Activated CD8-positive, alpha-beta memory T cell treated with anti-CD3 and anti-CD28 coated beads for 24 hours (primary cell): ENCODE measurements at regions not wholly inside any gene's neighbourhood (a gene's known extent, or its start where the extent isn't known, plus 50 kb on each side); places are given as distances from the start of the nearest gene placed in this dataset.

ENCODE experiments used
- DNase-seq: peaks from one replicate; pipeline ENCODE4 v3.0.0-alpha.2; 2020

DNA sequence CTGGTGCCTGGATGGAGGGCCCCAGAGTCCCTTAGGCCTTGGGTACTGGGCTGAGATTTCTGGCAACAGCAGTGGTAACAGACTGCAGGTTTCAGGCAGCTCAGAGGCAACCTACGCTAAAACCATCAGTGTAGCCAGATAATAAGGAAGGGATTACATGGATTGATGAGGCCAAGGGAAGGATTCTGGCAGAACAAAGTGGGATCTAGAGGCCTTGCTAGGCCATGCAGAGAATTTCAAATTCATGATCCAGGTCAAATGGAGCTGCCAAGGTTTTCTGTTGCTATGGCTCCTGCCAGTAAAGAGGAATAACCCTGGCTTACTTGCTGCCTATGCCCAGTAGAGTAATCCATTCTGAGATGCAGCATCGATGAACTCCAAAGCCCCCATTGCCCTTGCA is 445.7 kb downstream of the ADRA2A start:
- DNase-seq: no peak

DNA sequence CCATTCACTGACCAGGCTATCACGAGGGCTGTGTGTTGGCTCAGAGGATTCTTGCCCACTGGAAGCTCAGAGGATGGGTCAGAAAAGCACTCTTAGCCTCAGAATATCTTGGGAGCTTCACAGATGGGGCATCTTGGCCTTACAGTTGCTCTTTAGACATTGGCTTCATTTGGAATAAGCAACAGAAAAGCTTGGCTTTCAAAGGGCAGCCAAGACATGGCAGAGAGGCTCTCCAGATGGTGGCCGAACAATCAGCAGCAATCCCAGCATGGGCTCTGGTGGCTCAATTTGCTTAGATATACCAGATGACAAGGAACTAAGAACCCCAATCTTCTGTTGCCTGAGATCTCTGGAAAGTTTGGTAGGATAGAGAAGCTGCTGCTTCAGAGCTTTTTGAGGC is 446.2 kb downstream of the ADRA2A start:
- no peak for DNase-seq

DNA sequence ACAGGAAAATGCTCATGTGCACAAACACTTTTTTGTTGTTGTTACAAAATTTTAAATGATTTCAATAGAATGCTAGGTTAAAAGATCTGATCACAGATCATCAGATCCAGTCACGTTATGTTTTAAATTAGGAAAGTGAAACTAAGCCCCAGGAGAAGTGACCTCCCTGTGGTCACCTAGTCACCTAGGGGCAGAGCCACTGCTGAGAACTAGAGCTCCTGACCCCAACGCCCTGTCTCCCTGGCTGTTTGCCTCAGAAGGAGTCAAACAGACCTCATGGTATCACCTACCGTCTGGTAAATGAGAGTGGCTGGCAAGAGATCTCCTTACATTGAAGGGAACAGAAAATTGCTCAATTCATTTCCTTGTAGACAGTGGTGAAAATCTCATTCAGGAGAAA is 447.3 kb downstream of the ADRA2A start:
- DNase-seq: no peak

DNA sequence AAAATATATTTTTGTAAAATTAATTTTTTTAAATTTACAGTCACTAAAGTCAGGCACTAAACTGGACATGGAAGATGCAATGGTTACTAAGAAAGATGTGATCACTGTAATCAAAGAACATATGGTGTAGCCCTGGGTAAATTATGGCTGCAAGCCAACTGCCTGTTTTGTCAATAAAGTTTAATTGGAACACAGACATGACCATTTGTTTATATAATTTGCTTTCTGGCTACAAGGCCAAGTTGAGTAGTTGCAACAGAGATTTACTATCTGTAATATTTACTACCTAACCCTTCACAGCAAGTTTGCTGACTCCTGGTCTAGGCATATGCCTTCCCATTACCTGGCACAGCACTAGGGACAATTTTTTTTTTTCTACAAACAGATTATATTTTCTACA is 448.9 kb downstream of the ADRA2A start:
- DNase-seq: no peak

DNA sequence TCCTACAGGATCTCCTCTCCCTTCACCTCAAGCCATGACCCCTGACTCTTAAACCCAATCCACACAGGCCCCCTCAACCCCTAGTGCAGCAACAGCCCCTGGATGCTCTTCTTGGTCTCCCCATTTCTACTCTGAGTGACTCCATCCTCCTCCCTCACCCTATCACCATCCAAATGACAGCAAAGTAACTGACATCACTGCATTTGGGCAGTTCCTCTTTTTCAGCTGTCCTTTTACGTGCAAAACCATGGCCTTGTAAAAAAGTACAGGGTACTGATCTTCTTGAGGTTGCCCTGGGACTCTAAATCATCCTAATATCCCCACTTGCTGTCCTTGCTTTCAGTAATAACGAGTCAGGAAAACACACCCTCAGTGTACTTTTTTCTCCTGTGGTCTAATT is 454.9 kb downstream of the ADRA2A start:
- no peak for DNase-seq

DNA sequence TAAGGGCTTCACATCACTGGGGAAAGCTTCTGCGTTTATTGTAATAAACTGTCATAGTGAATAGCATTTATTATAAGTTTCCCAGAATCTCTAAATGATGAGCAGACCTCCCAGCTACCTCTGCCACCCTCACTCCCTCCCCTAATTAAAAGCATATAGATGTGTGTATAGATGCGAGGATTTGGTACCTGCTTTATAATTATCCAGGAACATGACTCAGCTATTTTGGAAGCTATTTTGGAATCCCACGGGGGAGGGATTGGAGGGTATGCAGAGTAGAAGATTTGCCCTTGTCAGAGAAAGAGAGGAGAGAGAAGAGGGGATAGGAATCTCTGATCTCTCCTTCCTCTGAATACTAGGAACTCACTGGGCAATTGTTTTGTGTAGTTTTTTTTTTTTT is 455.3 kb downstream of the ADRA2A start:
- no peak for DNase-seq

DNA sequence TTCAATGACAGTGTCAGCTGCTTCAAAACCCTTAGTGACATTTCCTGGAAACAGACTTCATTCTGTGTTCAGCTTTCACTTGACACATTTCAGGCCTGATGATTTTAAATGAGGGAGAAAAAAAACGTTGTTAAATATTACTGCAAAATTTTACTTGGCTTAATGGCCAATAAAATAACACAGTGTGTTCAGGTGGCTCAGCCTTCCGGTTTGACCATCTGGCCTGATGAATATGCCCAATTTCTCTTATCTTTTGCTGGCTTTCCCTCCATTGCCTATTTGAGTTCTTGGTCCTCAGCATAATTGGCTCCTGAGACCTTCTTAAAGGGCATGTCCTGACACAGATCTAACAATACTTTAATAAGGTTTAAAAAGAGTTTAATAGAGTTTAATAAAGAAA is 462.4 kb downstream of the ADRA2A start:
- DNase-seq: no peak

DNA sequence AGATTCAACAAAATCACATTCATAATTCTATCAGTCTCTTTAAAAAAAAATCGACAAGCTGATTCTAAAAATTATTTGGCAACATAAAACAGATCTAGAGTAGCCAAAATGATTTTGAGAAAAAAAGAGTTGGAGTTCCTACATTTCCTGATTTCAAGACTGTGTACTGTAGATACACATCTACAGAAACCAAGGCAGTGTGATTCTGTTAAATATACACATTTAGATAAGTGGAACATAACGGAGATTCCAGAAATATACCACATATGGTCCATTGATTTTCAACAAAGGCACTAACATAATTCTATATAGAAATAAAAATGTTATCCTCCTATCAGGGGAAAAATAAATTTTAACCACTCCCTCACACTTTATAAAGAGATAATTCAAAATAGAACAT is 467.0 kb downstream of the ADRA2A start:
- no peak for DNase-seq

DNA sequence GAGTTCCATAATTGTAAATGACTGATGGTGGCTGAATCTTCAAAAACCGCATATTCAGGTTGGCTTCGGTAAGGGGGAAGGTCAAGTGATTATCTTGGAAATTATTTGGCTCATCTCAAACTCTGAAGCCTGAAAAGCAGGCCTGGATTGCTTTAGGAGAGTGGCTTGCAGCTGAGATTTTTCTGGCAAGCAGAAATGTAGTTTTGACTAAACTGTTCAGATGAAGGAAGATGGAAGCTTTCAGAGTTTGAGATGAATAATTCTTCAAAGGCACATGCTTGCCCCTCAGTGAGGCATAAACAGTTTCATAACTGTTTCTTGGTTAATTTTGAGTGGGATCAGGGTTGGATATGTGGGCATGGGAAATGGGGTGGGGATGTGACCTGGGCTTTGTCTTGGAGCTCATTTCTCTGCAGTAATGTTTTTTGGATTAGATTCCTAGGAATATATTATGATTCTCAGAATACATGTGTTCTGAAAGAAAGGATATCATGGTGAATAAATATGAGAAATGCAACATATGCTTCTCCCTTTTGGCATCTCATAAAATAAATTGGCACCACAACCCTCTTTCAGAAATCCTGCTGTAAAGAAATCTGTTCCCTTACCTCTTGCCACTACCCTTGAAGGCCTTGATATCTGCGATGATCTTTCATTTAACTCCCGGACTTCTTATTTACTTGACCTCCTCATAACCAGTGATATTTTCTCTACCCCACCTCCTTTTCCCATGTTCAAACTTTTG is 469.2 kb downstream of the ADRA2A start:
- no peak for DNase-seq

DNA sequence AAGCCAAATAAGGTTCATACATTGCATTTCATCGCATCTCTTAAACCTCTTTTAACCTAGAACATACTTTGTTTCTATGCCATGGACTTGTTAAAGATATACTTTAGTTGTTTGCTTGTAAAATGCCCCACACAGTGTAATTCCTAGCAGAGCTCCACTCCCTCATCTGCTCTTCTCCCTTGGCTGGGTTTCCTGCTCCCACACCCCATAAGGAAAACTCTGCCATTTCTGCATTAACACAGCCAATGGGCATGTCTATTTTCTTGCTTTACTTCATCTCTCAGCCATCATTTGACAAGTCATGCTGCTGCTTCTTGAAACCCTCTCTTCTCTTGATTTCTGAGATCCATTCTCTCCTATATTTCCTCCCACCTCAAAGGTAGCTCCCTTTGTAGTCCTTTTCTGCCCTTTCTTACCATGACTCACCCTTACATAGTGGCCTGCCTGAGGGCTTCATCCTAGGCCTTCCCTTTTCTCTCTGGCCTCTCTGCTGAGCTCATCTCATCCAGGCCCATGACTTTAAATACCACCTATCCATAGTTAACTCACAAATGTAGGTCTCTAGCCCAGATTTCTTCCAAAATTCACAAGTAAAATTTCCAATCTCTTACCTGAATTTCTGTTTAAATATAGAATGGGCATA is 471.4 kb downstream of the ADRA2A start:
- no peak for DNase-seq

DNA sequence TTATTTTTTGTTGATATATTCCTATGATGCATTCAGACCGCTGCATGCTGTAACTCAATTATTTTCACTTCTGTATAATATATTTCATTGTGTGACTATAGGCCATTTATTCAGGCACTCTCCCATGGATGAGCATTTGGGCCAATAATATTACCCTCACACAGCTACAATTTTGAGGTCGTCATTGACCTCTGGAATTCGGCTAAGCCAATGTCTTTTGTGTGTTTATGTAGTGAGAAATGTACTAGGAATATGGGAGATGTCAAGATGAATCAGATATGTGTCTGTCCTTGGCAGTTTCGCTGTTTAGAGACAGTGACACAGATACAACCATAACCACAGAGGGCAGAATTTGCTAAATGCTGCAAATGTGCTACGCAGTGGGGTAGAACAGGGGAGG is 474.2 kb downstream of the ADRA2A start:
- no peak for DNase-seq

DNA sequence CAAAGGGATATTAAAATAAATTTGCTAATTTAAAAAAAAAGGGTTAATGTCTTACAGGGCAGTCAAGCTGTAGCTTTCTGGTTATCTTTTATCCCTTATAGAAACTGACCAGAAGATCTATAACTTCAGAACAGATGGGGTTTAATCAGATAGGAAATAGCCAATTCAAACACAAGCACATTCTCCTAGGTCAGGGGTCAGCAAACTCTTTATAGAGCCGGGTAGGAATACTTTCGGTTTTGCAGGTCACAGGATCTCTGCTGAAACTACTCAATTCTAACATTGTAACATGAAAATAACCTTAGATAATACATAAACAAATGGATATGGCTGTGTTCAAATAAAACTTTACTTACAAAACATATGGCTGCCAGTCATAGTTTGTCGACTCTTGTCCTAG is 479.8 kb downstream of the ADRA2A start:
- no peak for DNase-seq

DNA sequence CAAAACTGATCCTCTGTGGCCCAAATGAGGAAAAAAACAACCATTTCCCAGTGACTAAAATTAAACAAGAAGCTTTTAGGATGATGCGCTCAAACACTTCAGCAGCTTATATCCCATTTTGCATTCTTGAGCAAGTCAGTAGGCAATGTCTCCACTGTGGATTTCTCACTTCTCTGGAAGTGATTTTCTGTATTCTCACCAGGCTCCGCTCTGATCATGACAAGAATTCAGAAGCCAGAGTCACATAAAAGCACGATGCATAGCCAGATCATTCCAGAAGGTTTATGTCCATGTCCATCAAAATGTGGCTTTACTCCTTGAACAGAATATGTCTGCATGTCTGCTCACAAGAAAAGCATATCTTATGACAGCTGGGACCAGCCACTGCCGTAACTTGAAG is 481.4 kb downstream of the ADRA2A start:
- no peak for DNase-seq

DNA sequence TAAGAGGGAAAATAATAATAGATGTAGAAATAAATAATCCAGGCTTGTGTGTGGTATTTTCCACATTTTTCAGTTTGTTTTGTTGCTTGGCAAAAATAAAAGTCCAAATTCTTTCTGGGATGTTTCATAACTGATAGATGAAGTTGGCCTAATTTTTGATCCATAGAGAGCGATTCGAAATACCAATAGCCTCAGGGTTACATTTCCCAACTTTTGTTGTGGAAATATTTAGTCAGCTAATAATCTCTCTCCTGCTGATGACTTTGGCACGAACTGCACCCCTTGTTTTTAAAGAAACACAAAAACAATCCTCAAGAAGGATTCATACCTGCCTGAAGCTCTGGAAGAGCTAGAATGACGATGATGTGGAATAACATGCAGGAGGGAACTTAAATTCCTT is 483.2 kb downstream of the ADRA2A start:
- no peak for DNase-seq

DNA sequence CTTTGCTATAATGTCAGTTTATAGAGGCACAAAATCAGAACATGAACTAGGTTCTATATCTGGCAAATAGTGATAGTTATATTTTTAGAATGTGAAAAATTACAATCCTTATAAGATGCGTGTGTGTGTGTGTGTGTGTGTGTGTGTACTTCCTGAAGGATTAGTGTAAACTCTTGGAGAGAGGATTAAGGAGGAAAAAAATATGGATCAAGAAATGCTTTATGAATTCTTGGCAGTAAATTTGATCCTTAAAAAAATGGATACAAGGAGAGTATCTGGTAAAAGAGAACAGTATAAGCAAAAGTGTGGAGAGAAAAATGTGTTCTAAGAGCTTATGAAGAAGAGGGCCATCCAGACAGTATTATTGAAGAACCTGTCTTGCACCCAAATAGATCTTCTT is 484.3 kb downstream of the ADRA2A start:
- DNase-seq: no peak

DNA sequence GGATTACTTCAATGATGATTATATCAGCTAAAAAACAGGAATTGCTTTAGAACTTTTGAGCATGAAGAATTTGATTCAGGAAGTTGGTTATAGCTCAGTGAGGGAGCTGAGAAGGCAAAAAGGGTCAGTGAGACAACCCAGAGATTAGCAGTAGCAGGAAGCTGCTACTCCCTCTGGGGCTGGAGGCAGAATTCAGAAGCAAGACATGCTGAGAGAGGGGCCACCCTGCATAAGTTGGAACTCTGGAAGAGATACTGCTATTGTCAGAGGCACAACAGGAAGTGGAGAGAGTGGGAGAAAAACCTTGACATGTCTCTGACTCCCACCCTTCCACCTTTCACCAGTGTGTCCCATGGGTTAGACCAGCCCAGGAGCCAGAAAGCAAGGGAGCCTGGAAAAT is 488.7 kb downstream of the ADRA2A start:
- no peak for DNase-seq

DNA sequence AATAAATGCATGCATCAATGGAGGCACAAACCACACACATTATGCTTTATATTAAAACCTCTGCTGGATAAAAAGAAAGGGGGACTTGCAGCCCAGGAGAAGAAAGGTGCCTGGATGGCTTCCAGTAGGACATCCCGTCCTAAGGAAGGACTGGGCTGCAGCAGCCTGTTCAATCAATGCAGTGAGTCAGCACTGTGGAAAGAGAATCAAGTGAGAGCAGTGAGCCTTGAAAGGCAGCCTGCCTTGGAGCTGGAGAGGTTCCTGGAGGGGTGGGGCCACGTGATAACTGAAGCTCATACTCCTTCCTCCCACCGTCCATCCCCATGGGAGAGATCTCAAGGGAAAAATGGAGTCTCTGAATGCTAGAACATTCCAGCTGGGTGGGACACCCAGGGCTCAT is 501.2 kb downstream of the ADRA2A start:
- DNase-seq: no peak

DNA sequence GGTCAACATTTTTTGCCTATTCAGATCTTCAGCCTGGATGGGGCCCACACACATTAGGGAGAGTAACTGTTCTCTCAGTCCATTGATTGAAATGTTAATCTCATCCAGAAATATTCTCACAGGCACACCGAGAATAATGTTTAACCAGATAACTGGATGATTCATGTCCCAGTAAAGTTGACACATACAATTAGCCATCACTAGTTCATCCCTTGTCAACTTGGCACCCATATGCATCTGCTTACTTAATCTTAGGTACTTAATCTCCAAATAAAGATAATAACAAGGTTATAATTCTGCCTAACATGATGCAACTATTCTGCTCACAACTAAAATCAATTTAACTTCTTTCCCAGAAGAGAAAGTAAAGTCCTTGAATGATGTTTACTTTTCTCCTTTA is 502.6 kb downstream of the ADRA2A start:
- DNase-seq: no peak

DNA sequence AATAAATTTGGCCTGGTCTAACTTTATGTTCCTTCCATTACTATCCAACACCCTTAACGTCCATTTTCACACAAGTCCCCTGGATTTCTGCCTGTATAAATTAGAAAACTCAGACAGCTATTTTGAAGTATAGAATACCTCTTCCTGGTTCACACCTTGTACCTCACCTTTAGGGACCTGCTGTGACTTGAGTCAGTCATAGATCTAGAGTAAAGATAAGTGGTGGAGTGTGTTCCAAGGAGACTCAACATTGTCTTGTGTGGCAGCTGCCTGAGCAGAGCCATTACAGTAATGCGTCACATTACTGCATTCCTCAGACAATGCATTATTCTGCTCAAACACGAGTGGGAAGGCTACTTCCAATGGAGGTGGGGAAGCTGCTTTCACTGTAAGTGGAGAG is 513.9 kb downstream of the ADRA2A start:
- DNase-seq: no peak

DNA sequence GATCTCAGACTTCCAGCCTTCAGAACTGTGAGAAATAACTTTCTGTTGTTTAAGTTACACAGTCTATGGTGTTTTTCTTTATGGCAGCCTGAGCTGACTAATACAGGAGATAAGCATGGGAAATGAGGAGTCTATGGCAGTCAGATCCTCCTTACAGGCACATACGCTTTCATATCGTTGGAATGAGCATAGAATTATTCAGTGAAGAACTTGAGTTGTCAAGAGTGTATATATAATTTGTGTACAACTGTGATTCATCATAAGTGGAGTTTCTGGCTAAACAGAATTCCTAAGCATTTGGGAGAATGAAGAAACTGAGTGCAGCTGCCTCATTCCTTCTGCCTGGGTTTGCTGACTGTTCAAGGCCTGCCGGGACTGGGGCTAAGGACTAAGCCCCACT is 516.7 kb downstream of the ADRA2A start:
- no peak for DNase-seq

DNA sequence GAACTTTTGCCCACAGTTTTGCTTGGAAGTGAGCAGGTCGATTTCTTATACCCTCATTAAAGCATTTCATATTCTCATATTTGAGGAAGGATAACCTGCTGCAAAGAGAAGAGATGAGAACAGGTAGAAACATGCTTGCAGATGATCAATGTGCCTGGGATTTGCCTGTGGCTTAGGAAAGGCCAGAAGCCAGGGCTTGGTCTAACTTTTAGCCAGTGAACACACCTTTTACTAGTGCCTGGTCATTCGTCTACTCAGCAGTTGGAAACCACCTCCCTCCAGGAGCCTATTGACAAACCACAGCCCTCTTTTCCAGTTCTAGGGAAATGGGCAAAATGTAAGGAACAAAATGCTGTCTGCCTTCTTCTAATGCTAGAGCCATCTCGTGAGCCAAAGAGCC is 518.3 kb downstream of the ADRA2A start:
- no peak for DNase-seq

DNA sequence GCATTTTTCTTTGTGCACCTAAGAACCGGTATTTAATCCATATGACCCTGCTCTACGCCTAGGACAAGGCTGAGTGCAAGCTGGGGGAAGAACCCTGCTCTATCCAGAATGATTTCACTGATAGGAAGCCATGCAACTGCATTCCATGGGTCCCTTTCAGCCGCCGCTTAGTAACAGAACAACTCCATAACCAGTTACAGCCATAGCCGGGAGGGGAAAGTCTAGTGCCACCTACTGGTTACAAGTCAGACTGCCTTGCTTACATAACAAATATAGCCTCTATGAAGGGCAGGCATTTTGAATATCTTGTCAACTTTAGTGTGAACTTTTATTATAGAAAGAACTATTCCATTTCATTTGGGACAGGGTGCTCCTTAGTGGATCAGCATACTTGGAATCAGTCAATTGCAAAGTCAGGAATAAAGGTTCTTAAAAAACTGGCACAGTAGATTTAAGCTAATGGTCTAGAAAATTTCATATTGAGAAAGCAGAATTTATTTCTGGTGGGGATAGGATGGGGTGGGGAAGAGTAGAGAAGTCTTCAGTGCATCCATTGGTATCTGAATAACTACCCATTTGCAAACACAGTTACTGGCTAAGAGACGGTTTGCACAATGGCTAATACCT is 521.7 kb downstream of the ADRA2A start:
- peak; percentile 59 for DNase-seq

DNA sequence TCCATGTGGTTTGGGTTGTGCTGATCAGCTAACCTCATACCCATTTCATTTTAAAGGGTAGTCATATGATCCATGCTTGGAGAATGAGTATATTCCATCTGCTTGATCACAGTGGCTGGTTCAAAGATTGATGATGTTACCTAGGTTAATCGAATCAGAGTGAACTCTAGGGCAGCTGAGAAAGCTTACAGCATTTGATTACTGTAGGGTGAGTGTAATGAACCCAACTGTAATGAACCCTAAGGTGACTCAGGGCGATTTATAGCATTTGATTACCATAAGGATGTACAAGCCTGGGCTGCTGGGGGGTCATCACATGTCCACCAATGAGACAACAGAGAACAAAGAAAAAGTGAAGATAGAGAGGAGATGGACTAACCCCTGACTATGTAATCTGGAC is 523.1 kb downstream of the ADRA2A start:
- no peak for DNase-seq

DNA sequence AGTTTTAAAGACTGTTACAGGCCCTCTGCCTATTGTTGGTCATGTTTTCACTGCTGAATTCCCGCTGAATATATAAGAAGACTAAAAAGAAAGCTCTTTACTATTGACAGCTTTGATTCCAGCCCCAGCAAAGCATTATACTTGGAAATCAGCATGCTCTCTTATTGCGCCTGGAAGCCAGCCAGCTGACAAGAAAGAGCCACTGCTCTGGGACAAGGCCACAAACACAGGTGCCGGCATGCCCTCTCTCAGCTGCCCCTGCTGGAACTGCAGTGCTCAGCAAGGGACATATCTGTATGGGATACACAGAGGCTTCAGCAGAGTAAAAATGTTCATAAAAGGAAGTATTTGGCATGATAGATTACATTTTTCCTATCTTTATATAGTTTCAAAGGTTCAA is 523.9 kb downstream of the ADRA2A start:
- no peak for DNase-seq

DNA sequence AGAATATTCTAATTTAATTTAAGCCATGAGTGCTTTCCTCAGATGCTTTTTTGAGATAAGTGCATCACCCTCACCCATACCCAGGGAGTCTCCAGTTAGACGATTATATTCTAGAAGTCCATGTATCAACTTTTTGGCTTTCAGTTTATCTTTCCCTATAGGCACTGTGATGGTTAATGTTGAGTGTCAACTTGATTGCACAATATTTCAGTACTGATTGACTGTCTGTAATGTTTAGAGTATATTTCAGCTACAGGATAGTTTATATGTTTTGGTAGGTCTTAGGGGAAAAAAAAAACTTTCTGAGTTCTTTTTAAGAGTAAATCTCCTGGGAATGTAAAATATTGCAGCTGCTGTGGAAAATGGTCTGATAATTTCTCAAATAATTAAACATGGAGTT is 535.4 kb downstream of the ADRA2A start:
- no peak for DNase-seq
